ENCODE measurements at regions not wholly inside any gene's neighbourhood (a gene's known extent, or its start where the extent isn't known, plus 50 kb on each side); places are given as distances from the start of the nearest gene placed in this dataset.
"Not testable (repeated sequence)": the region's sequence is repeated elsewhere in the genome, so short reads cannot be mapped to it uniquely, and the experiment has no call there.

GRCh38 chr7:65800890-65801341 is 72.0 kb upstream of the VKORC1L1 start:
- no peak for DNase-seq (ENCODE audit: low spot score)

DNA sequence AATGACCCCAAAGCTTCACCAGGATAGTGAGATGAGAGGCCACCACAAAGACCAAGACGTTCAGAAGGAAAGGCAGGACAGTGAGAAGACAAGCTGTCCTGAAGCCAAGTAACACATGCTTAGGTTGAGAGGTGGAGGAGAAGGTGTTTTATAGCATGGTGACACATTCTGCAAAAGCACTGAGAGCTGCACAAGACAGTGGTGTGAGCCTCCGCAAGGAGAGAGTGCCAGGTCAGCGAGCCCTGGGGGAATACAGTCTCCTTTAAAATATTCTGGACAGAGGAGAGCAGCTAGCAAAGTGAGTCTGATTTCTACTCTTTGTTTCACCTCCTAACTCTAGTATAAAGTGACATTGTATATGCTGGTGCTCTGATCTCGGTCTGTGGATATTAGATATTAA is 68.0 kb upstream of the VKORC1L1 start:
- DNase-seq (ENCODE audit: low spot score), result no peak

DNA sequence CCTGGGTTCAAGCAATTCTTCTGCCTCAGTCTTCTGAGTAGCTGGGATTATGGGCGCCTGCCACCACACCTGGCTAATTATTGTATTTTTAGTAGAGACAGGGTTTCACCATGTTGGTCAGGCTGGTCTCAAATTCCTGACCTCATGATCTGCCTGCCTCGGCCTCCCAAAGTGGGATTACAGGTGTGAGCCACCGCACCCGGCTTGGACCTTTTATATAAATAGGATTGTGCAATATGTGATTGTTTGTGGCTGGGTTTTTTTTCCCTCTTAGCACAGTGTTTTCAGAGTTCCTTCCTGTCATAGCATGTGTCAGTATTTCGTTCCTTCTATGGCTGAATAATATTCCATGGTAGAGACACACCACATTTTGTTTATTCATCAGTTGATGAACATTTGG is 65.8 kb upstream of the VKORC1L1 start:
- DNase-seq (ENCODE audit: low spot score), result not testable (repeated sequence)

GRCh38 chr7:65809259-65809981 is 63.5 kb upstream of the VKORC1L1 start:
- no peak for DNase-seq (ENCODE audit: low spot score)

GRCh38 chr7:65809982-65810288 is 62.9 kb upstream of the VKORC1L1 start:
- DNase-seq (ENCODE audit: low spot score), result no peak

GRCh38 chr7:65812281-65812680 is 60.6 kb upstream of the VKORC1L1 start:
- no peak for DNase-seq (ENCODE audit: low spot score)

GRCh38 chr7:65814556-65815167 is 58.2 kb upstream of the VKORC1L1 start:
- DNase-seq (ENCODE audit: low spot score), result not testable (repeated sequence)

- no peak for DNase-seq (ENCODE audit: low spot score)
These were observed 52.5 kb upstream of the VKORC1L1 start for GRCh38 chr7:65820287-65820950.
